ENCODE measurements at regions not wholly inside any gene's neighbourhood (a gene's known extent, or its start where the extent isn't known, plus 50 kb on each side); places are given as distances from the start of the nearest gene placed in this dataset.

- H3K9me2 ChIP-seq (ENCODE audit: insufficient read depth), result peaks cover 8% of the 10 kb centered on the region; the same call in 1 of the 2 replicates
- no peak for ATAC-seq
- H3K4me3 Mint-ChIP-seq, result no peak overlapping the region
- no peak overlapping the region for H2AFZ ChIP-seq
- H3K27me3 Mint-ChIP-seq (ENCODE audit: insufficient read depth, low read depth, poor library complexity), result no peaks in the 10 kb centered on the region
- H3K79me2 ChIP-seq (replicated peaks; ENCODE audit: insufficient read depth), result no peaks in the 10 kb centered on the region
- no peak overlapping the region for H3K27ac Mint-ChIP-seq
- TF ChIP-seq CREB1 (CRISPR knock-in tag; IDR thresholded peaks at IDR 0.05; ENCODE audit: low read depth), result no peak
- TF ChIP-seq POLR2AphosphoS5 (IDR thresholded peaks at IDR 0.05; ENCODE audit: low read depth), result no peak
- no peak for TF ChIP-seq ZNF114 (CRISPR knock-in tag; IDR thresholded peaks at IDR 0.05)
- no peak for TF ChIP-seq EZH2 (IDR thresholded peaks at IDR 0.05; ENCODE audit: low read depth, unreplicated experiment)
- TF ChIP-seq REST (IDR thresholded peaks at IDR 0.05; ENCODE audit: unreplicated experiment), result no peak
- no peak for TF ChIP-seq STAT1 (IDR thresholded peaks at IDR 0.05; ENCODE audit: unreplicated experiment)
- DNase-seq (ENCODE audit: low spot score), result no peak
- H3F3A ChIP-seq (replicated peaks; ENCODE audit: low read depth), result no peaks in the 10 kb centered on the region
- H3K36me3 ChIP-seq (ENCODE audit: insufficient read depth), result no peaks in the 10 kb centered on the region
- no peaks in the 10 kb centered on the region for H3K27me3 ChIP-seq (ENCODE audit: insufficient read depth)
- H3K36me3 Mint-ChIP-seq (ENCODE audit: low read depth), result no peaks in the 10 kb centered on the region
- H3K9me3 Mint-ChIP-seq, result no peaks in the 10 kb centered on the region
- no peak overlapping the region for H3K4me3 ChIP-seq
- no peak overlapping the region for H3K4me2 ChIP-seq
- H3K4me1 ChIP-seq (ENCODE audit: insufficient read depth), result no peaks in the 10 kb centered on the region
- no peaks in the 10 kb centered on the region for H4K20me1 ChIP-seq (replicated peaks; ENCODE audit: insufficient read depth)
- H3K4me1 Mint-ChIP-seq, result 0 out of 3 replicates have a peak, but pooled peaks cover 2% of the 10 kb centered on the region
- H3K27ac ChIP-seq (ENCODE audit: low read depth), result no peak overlapping the region
These were observed 207.4 kb downstream of the COG6 start for GRCh38 chr13:39862900-39863299.

GRCh38 chr13:39864221-39864620, 208.8 kb downstream of the COG6 start:
- H3K4me3 Mint-ChIP-seq, result no peak overlapping the region
- 0 out of 3 replicates have a peak, but pooled peaks cover 2% of the 10 kb centered on the region for H3K4me1 Mint-ChIP-seq
- Histone ChIP-seq H3K9me2 (ENCODE audit: insufficient read depth) (peaks cover 8% of the 10 kb centered on the region; the same call in 1 of the 2 replicates), H3K79me2 (replicated peaks; ENCODE audit: insufficient read depth) (no peaks in the 10 kb centered on the region), H3K4me2 (no peak overlapping the region), H3K27ac (ENCODE audit: low read depth) (no peak overlapping the region), H4K20me1 (replicated peaks; ENCODE audit: insufficient read depth) (no peaks in the 10 kb centered on the region), H3F3A (replicated peaks; ENCODE audit: low read depth) (no peaks in the 10 kb centered on the region), H3K36me3 (ENCODE audit: insufficient read depth) (no peaks in the 10 kb centered on the region), H3K27me3 (ENCODE audit: insufficient read depth) (no peaks in the 10 kb centered on the region), H3K4me3 (no peak overlapping the region), H2AFZ (no peak overlapping the region), H3K4me1 (ENCODE audit: insufficient read depth) (peaks cover 3% of the 10 kb centered on the region; the same call in 1 of the 2 replicates)
- ATAC-seq, result no peak
- H3K36me3 Mint-ChIP-seq (ENCODE audit: low read depth), result no peaks in the 10 kb centered on the region
- DNase-seq (ENCODE audit: low spot score), result no peak
- no peak overlapping the region for H3K27ac Mint-ChIP-seq
- no peaks in the 10 kb centered on the region for H3K27me3 Mint-ChIP-seq (ENCODE audit: insufficient read depth, low read depth, poor library complexity)
- H3K9me3 Mint-ChIP-seq, result no peaks in the 10 kb centered on the region
- TF ChIP-seq STAT1 (IDR thresholded peaks at IDR 0.05; ENCODE audit: unreplicated experiment) (no peak), EZH2 (IDR thresholded peaks at IDR 0.05; ENCODE audit: low read depth, unreplicated experiment) (no peak), ZNF331 (CRISPR knock-in tag; IDR thresholded peaks at IDR 0.05; ENCODE audit: low read depth) (no peak), POLR2AphosphoS5 (IDR thresholded peaks at IDR 0.05; ENCODE audit: low read depth) (no peak), NANOG (IDR thresholded peaks at IDR 0.05; ENCODE audit: borderline replicate concordance) (no peak), CREB1 (CRISPR knock-in tag; IDR thresholded peaks at IDR 0.05; ENCODE audit: low read depth) (no peak)
- TF ChIP-seq, protein P1, sequence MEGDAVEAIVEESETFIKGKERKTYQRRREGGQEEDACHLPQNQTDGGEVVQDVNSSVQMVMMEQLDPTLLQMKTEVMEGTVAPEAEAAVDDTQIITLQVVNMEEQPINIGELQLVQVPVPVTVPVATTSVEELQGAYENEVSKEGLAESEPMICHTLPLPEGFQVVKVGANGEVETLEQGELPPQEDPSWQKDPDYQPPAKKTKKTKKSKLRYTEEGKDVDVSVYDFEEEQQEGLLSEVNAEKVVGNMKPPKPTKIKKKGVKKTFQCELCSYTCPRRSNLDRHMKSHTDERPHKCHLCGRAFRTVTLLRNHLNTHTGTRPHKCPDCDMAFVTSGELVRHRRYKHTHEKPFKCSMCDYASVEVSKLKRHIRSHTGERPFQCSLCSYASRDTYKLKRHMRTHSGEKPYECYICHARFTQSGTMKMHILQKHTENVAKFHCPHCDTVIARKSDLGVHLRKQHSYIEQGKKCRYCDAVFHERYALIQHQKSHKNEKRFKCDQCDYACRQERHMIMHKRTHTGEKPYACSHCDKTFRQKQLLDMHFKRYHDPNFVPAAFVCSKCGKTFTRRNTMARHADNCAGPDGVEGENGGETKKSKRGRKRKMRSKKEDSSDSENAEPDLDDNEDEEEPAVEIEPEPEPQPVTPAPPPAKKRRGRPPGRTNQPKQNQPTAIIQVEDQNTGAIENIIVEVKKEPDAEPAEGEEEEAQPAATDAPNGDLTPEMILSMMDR (conservative IDR thresholded peaks at IDR 0.05; ENCODE audit: low read depth in 2 of 2), result no peak
- TF ChIP-seq, protein P2, sequence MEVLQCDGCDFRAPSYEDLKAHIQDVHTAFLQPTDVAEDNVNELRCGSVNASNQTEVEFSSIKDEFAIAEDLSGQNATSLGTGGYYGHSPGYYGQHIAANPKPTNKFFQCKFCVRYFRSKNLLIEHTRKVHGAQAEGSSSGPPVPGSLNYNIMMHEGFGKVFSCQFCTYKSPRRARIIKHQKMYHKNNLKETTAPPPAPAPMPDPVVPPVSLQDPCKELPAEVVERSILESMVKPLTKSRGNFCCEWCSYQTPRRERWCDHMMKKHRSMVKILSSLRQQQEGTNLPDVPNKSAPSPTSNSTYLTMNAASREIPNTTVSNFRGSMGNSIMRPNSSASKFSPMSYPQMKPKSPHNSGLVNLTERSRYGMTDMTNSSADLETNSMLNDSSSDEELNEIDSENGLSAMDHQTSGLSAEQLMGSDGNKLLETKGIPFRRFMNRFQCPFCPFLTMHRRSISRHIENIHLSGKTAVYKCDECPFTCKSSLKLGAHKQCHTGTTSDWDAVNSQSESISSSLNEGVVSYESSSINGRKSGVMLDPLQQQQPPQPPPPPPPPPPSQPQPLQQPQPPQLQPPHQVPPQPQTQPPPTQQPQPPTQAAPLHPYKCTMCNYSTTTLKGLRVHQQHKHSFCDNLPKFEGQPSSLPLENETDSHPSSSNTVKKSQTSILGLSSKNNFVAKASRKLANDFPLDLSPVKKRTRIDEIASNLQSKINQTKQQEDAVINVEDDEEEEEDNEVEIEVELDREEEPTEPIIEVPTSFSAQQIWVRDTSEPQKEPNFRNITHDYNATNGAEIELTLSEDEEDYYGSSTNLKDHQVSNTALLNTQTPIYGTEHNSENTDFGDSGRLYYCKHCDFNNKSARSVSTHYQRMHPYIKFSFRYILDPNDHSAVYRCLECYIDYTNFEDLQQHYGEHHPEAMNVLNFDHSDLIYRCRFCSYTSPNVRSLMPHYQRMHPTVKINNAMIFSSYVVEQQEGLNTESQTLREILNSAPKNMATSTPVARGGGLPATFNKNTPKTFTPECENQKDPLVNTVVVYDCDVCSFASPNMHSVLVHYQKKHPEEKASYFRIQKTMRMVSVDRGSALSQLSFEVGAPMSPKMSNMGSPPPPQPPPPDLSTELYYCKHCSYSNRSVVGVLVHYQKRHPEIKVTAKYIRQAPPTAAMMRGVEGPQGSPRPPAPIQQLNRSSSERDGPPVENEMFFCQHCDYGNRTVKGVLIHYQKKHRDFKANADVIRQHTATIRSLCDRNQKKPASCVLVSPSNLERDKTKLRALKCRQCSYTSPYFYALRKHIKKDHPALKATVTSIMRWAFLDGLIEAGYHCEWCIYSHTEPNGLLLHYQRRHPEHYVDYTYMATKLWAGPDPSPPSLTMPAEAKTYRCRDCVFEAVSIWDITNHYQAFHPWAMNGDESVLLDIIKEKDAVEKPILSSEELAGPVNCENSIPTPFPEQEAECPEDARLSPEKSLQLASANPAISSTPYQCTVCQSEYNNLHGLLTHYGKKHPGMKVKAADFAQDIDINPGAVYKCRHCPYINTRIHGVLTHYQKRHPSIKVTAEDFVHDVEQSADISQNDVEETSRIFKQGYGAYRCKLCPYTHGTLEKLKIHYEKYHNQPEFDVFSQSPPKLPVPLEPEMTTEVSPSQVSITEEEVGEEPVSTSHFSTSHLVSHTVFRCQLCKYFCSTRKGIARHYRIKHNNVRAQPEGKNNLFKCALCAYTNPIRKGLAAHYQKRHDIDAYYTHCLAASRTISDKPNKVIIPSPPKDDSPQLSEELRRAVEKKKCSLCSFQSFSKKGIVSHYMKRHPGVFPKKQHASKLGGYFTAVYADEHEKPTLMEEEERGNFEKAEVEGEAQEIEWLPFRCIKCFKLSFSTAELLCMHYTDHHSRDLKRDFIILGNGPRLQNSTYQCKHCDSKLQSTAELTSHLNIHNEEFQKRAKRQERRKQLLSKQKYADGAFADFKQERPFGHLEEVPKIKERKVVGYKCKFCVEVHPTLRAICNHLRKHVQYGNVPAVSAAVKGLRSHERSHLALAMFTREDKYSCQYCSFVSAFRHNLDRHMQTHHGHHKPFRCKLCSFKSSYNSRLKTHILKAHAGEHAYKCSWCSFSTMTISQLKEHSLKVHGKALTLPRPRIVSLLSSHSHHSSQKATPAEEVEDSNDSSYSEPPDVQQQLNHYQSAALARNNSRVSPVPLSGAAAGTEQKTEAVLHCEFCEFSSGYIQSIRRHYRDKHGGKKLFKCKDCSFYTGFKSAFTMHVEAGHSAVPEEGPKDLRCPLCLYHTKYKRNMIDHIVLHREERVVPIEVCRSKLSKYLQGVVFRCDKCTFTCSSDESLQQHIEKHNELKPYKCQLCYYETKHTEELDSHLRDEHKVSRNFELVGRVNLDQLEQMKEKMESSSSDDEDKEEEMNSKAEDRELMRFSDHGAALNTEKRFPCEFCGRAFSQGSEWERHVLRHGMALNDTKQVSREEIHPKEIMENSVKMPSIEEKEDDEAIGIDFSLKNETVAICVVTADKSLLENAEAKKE (CRISPR knock-in tag; IDR thresholded peaks at IDR 0.05), result no peak

Measured in GM23338 (cell line).